ENCODE measurements at regions not wholly inside any gene's neighbourhood (a gene's known extent, or its start where the extent isn't known, plus 50 kb on each side); places are given as distances from the start of the nearest gene placed in this dataset.

DNA sequence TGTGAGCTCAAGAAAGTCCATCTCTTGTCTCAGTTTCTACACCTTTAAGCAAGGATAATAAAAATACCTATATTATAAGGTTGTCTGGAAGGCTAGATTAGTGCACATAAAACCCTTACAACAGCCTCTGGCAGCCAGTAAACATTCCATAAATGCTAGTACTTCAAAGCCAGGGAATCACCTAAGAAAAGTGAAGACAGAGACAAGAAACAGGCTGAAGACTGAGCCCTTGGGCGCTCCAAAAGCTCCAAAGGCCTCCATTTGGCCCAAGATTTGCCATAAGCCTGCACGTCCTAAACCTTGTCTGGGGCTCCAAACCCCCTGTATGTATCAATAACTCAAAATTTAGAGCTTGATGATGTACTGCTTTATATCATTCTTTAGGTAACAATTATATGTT lies 52.2 kb upstream of the AKIP1 start:
- TF ChIP-seq, protein P1, sequence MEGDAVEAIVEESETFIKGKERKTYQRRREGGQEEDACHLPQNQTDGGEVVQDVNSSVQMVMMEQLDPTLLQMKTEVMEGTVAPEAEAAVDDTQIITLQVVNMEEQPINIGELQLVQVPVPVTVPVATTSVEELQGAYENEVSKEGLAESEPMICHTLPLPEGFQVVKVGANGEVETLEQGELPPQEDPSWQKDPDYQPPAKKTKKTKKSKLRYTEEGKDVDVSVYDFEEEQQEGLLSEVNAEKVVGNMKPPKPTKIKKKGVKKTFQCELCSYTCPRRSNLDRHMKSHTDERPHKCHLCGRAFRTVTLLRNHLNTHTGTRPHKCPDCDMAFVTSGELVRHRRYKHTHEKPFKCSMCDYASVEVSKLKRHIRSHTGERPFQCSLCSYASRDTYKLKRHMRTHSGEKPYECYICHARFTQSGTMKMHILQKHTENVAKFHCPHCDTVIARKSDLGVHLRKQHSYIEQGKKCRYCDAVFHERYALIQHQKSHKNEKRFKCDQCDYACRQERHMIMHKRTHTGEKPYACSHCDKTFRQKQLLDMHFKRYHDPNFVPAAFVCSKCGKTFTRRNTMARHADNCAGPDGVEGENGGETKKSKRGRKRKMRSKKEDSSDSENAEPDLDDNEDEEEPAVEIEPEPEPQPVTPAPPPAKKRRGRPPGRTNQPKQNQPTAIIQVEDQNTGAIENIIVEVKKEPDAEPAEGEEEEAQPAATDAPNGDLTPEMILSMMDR (IDR thresholded peaks at IDR 0.05; ENCODE audit: insufficient read depth, low read length, poor library complexity, severe bottlenecking), result no peak
- DNase-seq (ENCODE audit: extremely low read depth, insufficient read length), result no peak
- Histone ChIP-seq H3K36me3 (ENCODE audit: control insufficient read depth, insufficient read depth, low read length) (no peaks in the 10 kb centered on the region), H3K4me3 (replicated peaks; ENCODE audit: low read depth, low read length) (no peak overlapping the region), H3K27me3 (replicated peaks; ENCODE audit: control insufficient read depth, insufficient read depth, low read length) (no peaks in the 10 kb centered on the region)

Data from GM06990 (cell line).